K562 (cell line): ENCODE measurements at regions not wholly inside any gene's neighbourhood (a gene's known extent, or its start where the extent isn't known, plus 50 kb on each side); places are given as distances from the start of the nearest gene placed in this dataset.

Experiments used
- ARID3A ChIP-seq: IDR thresholded peaks from 2 replicates; pipeline ENCODE4 v1.6.1; 2012; ENCODE audit warnings: low read depth, low read length, improper control_type of control experiment, borderline replicate concordance
- ARNT ChIP-seq, 2 experiments: fragments of 450-650 bp; IDR thresholded peaks; 2 replicates each; pipeline ENCODE4 v1.6.1; 2016; ENCODE audit warnings: mild to moderate bottlenecking in 1 of 2
- CHAMP1 ChIP-seq: fragments of 450-650 bp; IDR thresholded peaks from 2 replicates; pipeline ENCODE4 v1.6.1; 2016; ENCODE audit warnings: mild to moderate bottlenecking
- CTCF ChIP-seq, 3 experiments: IDR thresholded peaks in 2 of 3; conservative IDR thresholded peaks in 1 of 3; 2 replicates each; pipeline ENCODE4 v1.5.1; 2011 to 2012; ENCODE audit warnings: low read length in 3 of 3, mild to moderate bottlenecking in 3 of 3, control low read depth in 2 of 3, improper control_type of control experiment in 1 of 3, inconsistent platforms in 1 of 3, low read depth in 1 of 3, mixed read lengths in 1 of 3, moderate library complexity in 1 of 3; ENCODE audit not compliant: insufficient read depth in 2 of 3
- DPF2 ChIP-seq: fragments of 450-650 bp; IDR thresholded peaks from 2 replicates; pipeline ENCODE4 v1.6.1; 2016
- NFE2 ChIP-seq: IDR thresholded peaks from 2 replicates; pipeline ENCODE4 v1.6.1; 2014; ENCODE audit warnings: antibody characterized with exemption, low read depth
- STAG1 ChIP-seq: sonication (generic); formaldehyde crosslinking; IDR thresholded peaks from 2 replicates; pipeline ENCODE4 v1.5.0; 2020; ENCODE audit warnings: missing genetic modification reagents, borderline replicate concordance
- TBP ChIP-seq: optimal IDR thresholded peaks from 2 replicates; pipeline ENCODE3; 2011; ENCODE audit warnings: low read depth, low read length, improper control_type of control experiment
- TEAD1 ChIP-seq, 2 experiments: fragments of 450-650 bp in 1 of 2; sonication (generic) in 1 of 2; formaldehyde crosslinking; IDR thresholded peaks; 2 replicates each; pipeline versions ENCODE4 v1.4.0 to v1.8.0; 2020 to 2022; ENCODE audit warnings: mild to moderate bottlenecking in 2 of 2, missing genetic modification reagents in 1 of 2
- TF ChIP-seq, protein P1 (sequence below), 2 experiments: fragments of 450-650 bp; formaldehyde crosslinking in 1 of 2; IDR thresholded peaks; 2 replicates each; pipeline versions ENCODE4 v1.4.0 to v1.6.1; 2014 to 2020; ENCODE audit warnings: mild to moderate bottlenecking in 2 of 2, borderline replicate concordance in 1 of 2, low read depth in 1 of 2
- TF ChIP-seq, protein P2 (sequence below), 2 experiments: fragments of 250-450 bp in 1 of 2; fragments of 450-650 bp in 1 of 2; sonication (Bioruptor Pico) in 1 of 2; IDR thresholded peaks; 2 replicates each; pipeline versions ENCODE4 v1.6.1 to v1.8.0; 2016 to 2021; ENCODE audit warnings: mild to moderate bottlenecking in 2 of 2, moderate library complexity in 2 of 2, missing compliant biosample characterization in 1 of 2, missing genetic modification characterization in 1 of 2

- TF ChIP-seq CTCF (IDR thresholded peaks at IDR 0.05 in 2 of 3, conservative IDR thresholded peaks at IDR 0.05 in 1 of 3; ENCODE audit: insufficient read depth in 2 of 3, low read depth in 1 of 3, low read length in 3 of 3) (peak; percentile 99 to 100 (median 100)), DPF2 (peak; percentile 36; the same call in 1 of the 2 replicates), ARNT (IDR thresholded peaks at IDR 0.05) (peak in 1 of 2 experiments; percentile 39; a peak in 1 of 4 replicates), CHAMP1 (0 out of 2 replicates have a peak, but pooled peaks have one; percentile 17), TBP (peak; percentile 14), TEAD1 (CRISPR knock-in tag; IDR thresholded peaks at IDR 0.05) (peak; percentile 92 to 97), NFE2 (peak; percentile 26; the same call in 1 of the 2 replicates), ARID3A (no peak), STAG1 (CRISPR knock-in tag) (peak; percentile 58; the same call in 1 of the 2 replicates)
- TF ChIP-seq, protein P1, sequence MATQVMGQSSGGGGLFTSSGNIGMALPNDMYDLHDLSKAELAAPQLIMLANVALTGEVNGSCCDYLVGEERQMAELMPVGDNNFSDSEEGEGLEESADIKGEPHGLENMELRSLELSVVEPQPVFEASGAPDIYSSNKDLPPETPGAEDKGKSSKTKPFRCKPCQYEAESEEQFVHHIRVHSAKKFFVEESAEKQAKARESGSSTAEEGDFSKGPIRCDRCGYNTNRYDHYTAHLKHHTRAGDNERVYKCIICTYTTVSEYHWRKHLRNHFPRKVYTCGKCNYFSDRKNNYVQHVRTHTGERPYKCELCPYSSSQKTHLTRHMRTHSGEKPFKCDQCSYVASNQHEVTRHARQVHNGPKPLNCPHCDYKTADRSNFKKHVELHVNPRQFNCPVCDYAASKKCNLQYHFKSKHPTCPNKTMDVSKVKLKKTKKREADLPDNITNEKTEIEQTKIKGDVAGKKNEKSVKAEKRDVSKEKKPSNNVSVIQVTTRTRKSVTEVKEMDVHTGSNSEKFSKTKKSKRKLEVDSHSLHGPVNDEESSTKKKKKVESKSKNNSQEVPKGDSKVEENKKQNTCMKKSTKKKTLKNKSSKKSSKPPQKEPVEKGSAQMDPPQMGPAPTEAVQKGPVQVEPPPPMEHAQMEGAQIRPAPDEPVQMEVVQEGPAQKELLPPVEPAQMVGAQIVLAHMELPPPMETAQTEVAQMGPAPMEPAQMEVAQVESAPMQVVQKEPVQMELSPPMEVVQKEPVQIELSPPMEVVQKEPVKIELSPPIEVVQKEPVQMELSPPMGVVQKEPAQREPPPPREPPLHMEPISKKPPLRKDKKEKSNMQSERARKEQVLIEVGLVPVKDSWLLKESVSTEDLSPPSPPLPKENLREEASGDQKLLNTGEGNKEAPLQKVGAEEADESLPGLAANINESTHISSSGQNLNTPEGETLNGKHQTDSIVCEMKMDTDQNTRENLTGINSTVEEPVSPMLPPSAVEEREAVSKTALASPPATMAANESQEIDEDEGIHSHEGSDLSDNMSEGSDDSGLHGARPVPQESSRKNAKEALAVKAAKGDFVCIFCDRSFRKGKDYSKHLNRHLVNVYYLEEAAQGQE (IDR thresholded peaks at IDR 0.05; ENCODE audit: borderline replicate concordance): peak; percentile 78
- TF ChIP-seq, protein P1 (CRISPR knock-in tag; IDR thresholded peaks at IDR 0.05; ENCODE audit: low read depth): no peak
- TF ChIP-seq, protein P2, sequence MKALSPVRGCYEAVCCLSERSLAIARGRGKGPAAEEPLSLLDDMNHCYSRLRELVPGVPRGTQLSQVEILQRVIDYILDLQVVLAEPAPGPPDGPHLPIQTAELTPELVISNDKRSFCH (CRISPR knock-in tag; IDR thresholded peaks at IDR 0.05): no peak
- TF ChIP-seq, protein P2 (tag; IDR thresholded peaks at IDR 0.05): 0 out of 2 replicates have a peak, but pooled peaks have one; percentile 32
Measured at GRCh38 chr16:8173111-8173644, 417.1 kb downstream of the TMEM114 start (continued).
